NCI-H187 (cell line): ENCODE measurements at regions not wholly inside any gene's neighbourhood (a gene's known extent, or its start where the extent isn't known, plus 50 kb on each side); places are given as distances from the start of the nearest gene placed in this dataset.
A peak's percentile ranks its signal among the peaks of the same experiment; 100 is the strongest.
"Not testable (repeated sequence)": the region's sequence is repeated elsewhere in the genome, so short reads cannot be mapped to it uniquely, and the experiment has no call there.

Source experiments
- DNase-seq, 2 experiments: peaks; one replicate each; lab custom pipeline; 2025; lab: John Stamatoyannopoulos, UW

- not testable (repeated sequence) for DNase-seq
These were observed 103.2 kb downstream of the HIF1AN start for GRCh38 chr10:100638969-100639368.

GRCh38 chr10:100642295-100642994 is 102.9 kb upstream of the PAX2 start:
- no peak for DNase-seq

- DNase-seq: no peak
These were observed 100.3 kb upstream of the PAX2 start for GRCh38 chr10:100645091-100645490.

- no peak for DNase-seq
These were observed 99.6 kb upstream of the PAX2 start for GRCh38 chr10:100645613-100646392.

GRCh38 chr10:100647928-100648327 is 97.5 kb upstream of the PAX2 start:
- DNase-seq: no peak

- no peak for DNase-seq
These were observed 94.7 kb upstream of the PAX2 start for GRCh38 chr10:100650693-100651092.

- not testable (repeated sequence) for DNase-seq
These were observed 94.3 kb upstream of the PAX2 start for GRCh38 chr10:100651099-100651498.

GRCh38 chr10:100651916-100652315 is 93.5 kb upstream of the PAX2 start:
- no peak for DNase-seq

- DNase-seq: no peak
These were observed 92.8 kb upstream of the PAX2 start for GRCh38 chr10:100652406-100653135.

GRCh38 chr10:100653238-100653956 is 92.0 kb upstream of the PAX2 start:
- no peak for DNase-seq

GRCh38 chr10:100653957-100654781 is 91.2 kb upstream of the PAX2 start:
- DNase-seq: no peak

GRCh38 chr10:100654782-100655325 is 90.5 kb upstream of the PAX2 start:
- no peak for DNase-seq

GRCh38 chr10:100655326-100655759 is 90.0 kb upstream of the PAX2 start:
- no peak for DNase-seq

- DNase-seq: no peak
These were observed 89.5 kb upstream of the PAX2 start for GRCh38 chr10:100655760-100656421.

GRCh38 chr10:100656454-100656853 is 88.9 kb upstream of the PAX2 start:
- DNase-seq: peak in 1 of 2 experiments; percentile 4

GRCh38 chr10:100658269-100658668 is 87.1 kb upstream of the PAX2 start:
- no peak for DNase-seq

GRCh38 chr10:100659361-100660098 is 85.9 kb upstream of the PAX2 start:
- no peak for DNase-seq

GRCh38 chr10:100660365-100660764 is 85.0 kb upstream of the PAX2 start:
- DNase-seq: no peak

GRCh38 chr10:100660945-100661344 is 84.4 kb upstream of the PAX2 start:
- no peak for DNase-seq

GRCh38 chr10:100661520-100661919 is 83.9 kb upstream of the PAX2 start:
- DNase-seq: no peak
